Stimulated activated CD8-positive, alpha-beta memory T cell treated with anti-CD3 and anti-CD28 coated beads, Interleukin-4, amount 100 ng/mL, for 1 hour (primary cell): ENCODE measurements at regions not wholly inside any gene's neighbourhood (a gene's known extent, or its start where the extent isn't known, plus 50 kb on each side); places are given as distances from the start of the nearest gene placed in this dataset.

Source experiments
- DNase-seq, 2 donors: peaks; one replicate each; pipeline ENCODE4 v3.0.0-alpha.2; 2020; ENCODE audit warnings: low read depth in 2 of 2, low spot score in 1 of 2

DNA sequence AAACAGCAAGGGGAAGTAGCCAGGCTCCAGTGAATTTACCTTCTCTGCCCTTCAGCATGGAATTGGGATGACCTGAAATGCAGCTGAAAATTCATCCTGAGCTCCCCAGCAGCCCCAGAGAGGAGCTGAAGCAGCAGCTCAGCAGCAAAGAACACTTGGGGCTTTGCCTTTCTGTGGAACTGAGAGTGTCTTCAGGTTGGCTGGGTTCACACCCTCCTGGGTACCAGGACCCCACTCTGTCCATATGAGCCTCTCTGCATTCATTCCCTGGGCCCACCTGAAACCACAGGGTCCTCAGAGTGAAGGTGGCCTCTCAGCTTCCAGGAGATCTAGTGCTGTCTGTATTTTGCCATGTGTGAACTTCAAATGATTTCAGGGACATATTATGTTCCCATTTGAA, 429.2 kb downstream of the MN1 start:
- no peak for DNase-seq

DNA sequence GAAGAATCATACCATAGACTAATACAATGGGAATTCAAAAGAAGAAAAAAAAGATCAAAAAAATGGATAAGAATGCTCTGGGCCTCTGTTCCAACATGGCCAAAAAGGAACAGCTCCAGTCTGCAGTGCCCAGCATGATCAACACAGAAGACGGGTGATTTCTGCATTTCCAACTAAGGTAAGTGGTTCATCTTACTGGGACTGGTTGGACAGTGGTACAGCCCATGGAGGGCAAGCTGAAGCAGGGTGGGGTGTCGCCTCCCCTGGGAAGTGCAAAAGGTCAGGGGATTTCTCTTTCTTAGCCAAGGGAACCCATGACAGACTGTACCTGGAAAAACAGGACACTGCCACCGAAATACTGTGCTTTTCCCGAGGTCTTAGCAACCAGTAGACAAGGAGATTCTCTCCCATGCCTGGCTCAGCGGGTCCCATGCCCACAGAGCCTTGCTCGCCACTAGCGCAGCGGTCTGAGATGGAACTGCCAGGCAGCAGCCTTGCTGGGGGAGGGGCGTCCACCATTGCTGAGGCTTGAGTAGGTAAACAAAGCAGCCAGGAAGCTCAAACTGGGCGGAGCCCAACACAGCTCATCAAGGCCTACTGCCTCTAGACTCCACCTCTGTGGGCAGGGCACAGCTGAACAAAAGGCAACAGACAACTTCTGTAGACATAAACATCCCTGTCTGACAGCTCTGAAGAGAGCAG, 428.4 kb downstream of the MN1 start:
- DNase-seq, result no peak

DNA sequence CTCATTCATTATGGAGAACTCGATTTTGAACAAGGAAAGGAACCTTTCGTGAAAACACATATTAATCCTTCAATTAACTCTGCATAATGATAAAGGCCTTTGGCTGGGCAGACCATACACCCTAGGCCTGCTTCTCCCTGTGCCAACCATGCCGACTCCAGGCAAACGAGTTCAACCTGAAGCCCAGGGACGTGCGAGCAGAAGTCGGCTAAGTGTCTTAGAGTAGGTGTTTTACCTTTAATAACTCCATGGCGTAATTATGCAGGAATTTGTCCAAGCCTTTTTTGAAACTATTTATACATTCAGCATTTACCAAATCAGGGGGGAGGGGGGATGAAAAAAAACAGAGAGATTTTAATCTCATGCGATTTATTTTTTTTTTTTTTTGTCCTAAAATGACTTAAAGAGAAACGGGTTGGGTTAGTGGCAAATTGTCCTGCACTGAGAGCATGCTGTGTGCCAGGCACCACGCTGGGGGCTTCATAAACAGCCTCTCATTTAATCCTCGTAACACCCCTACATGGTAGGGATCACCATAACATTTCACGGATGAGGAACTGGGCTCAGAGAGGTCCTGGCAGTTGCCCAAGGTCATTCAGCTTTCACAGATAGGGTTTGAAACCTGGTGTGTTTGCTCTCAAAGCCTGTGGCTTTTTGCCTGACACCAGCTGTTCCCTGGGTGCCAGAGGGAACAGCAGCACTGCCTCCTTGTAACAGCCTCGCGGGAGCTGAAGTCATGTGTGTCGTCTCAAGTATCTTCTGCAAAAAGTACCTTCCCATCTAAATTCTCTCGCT, 423.9 kb downstream of the MN1 start:
- DNase-seq, result no peak

DNA sequence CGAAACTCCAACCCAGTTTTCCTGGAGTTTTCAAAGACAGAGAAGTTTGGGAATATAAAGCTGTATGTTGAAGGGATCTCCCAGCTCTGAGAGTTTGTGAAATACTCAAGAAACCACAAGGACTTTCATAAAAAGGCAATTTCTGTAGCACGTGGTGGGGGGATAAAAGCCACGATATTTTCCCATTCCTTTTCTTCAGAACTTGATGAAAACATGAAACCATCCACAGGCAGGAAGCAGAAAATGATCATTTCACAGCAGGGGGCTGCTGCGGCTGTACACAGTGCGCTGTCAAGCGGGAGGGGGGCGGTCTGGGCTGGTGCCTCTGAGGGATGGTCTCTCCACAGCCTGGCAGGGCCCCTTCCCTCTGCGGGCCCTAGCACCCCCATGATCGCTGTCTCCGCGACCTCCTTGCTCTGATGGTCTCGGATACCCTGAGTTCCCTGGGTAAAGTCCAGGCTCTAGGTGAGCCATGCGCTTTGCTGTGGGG, 423.2 kb downstream of the MN1 start:
- no peak for DNase-seq

DNA sequence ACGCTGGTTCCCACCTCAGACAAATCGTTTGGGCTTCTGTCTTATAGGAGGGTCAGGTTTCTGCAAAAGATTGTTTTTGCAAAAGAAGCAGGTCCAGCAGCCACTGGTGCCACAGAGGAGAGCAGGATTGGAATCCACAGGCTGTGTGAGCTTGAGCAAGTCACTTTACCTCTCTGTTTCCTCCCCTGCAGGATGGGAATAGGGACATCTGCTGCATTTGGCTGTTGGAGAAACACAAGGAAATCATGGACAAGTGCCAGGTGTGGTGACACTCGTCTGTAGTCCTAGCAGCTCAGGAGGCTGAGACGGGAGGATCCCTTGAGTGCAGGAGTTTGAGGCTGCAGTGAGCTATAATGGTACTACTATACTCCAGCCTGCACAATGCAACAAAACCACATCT, 422.6 kb downstream of the MN1 start:
- DNase-seq, result no peak

DNA sequence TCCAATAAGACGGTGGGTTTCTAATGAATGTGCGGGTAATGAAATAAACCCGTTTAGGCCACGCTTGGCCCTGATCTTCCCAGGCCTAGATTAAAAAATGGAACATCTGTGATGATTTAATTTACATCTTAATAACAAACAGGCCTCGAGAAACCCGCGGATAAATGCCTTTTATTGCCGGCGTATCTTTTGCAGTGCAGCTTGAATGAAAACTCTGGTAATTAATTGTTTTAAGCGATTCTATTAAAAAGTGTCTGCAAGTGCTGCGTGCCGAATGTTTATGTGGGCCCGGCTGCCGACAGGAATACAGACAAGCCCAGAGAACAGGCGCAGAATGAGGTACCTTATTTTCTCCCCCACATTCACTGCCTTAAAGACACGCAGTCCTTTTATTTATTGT, 420.7 kb downstream of the MN1 start:
- DNase-seq, result no peak

DNA sequence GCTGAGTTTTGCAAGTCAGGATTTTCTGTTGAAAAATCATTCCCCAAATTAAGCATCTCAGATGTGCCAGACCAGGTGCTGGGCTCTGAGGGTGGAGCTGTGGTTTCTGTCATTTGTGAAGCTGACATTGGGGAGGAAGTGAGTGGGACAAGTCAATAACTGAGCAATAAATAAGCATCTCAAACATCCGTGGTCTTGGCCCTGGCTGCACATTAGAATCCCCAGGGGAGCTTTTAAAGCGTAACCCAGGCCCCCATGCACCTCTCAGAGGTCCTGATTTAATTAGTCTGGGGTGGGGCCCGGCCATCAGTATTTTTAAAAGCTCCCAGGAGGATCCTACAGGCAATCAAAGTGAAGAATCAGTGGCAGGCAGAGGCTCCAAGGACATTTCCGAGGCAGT, 420.0 kb downstream of the MN1 start:
- DNase-seq, result no peak

DNA sequence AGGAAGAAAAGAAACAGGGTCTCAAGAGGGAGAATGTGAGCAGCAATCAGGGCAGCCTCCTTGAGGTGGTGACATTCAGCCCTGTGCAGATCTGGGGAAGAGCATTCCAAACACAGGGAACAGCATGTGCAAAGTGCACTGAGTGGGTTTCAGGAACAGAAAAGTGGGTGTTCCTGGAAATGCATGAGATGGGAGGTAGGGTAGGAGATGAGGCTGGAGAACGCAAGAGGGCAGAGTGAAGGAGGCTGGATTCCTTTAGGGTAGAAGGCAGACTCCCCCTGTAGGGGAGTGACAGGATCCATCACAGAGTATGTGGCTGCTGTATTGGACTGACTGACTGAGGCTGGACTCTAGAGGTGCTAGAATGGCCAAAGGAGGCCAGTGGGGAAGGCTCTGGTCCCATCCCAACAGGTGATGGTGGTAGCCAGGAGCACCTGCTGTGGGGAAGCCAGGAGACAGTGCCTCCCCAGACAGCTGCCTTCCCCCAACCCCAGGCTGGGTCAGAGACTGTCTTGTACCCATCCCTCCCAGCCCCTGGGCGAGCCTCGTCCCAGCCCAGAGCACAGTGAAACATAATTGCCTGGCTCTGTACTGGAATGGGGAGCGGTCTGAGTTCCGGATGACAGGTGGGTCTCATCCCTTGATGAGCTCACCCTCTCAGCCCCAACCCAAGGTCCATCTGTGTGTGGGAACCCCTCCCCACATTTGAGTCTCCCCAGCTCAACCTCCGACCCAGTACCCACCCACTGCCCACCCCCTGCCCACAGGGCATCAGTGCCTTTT, 419.4 kb downstream of the MN1 start:
- DNase-seq, result no peak

DNA sequence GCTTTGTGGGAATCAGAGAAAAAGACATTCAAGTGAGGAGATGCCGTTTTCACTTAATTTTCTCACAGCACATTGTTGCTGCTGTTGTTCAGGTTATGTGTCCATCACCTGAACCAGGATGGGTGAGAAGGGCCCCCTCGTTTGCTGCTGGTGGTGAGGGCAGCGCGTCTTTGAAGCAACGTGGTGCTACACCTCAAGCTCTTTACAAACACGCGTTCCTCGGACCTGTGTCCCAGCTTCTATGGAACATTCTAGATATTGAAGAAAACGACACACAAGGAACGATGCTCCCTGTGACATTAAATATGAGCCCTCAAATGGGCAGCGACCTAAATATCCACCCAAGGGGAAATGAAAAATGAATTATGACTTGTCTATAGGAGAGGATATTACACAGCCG, 418.6 kb downstream of the MN1 start:
- no peak for DNase-seq

DNA sequence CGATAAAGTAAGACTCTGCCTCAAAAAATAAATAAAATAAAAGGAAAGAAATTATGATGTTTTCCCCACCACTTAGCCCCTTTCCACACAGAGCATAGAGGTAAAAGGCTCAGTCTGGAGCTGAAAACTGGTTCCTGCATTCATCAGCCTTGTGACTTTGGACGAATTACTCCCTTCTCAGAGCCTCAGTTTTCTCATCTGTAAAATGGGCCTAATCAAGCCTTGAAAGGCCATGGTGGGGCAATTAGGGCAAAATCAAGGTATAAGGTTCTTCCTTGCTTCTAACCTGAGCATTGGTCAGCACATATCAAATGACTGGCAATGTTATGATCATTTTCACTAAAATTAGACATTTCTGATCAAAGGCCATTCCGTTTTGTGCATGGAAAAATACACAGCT, 417.7 kb downstream of the MN1 start:
- DNase-seq, result no peak

DNA sequence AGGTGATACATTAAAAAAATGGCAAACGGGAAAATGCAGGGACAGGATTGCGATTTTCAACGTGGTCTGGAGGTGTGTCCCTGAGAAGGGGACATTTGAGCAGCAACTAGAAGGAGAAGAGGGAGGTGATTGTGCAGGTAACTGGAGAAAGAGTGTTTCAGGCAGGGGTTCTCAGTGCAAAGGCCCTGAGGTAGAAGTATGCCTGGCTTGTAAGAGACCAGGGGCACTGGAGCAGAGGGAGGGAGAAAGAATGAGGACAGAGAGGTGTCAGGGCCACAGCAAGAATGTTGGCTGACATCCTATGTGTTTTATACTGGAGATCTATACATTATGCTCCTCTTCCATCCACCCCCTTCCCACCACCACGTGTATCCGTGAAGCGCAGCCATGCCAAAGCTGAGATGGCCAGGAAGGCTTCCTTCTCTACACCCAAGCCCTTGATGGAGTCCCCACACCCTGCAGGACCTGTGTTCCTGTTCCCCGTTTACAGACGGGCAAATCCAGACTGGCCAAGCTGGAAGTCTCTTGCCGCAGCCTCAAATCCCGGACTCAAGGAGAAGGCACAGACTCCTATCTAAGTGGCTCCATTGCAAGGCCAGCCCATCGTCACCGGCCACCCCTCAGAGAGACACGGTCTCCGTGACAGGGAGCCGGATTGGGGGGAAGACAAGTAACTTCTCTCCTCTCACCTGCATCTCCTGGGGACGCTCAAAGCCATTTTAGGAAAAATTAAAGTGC, 416.1 kb downstream of the MN1 start:
- no peak for DNase-seq

DNA sequence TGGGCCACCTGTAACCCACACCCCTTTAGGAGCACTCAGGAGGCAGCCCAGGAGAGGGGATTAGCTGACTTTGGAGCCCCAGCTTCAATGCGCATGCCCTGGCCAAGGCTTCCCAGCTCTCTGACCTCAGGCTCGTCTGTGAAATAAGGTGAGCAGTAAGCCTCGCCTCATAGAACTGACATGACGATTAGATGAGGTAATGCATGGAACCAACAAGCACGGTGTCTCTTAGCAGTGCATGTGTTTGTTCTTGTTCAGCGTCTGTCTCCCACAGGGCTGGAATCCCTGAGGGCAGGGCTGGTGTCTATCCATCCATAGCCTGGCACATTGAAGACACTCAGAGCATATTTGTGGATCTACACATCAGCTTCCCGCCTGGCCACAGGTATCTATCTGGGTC, 415.4 kb downstream of the MN1 start:
- DNase-seq, result no peak

DNA sequence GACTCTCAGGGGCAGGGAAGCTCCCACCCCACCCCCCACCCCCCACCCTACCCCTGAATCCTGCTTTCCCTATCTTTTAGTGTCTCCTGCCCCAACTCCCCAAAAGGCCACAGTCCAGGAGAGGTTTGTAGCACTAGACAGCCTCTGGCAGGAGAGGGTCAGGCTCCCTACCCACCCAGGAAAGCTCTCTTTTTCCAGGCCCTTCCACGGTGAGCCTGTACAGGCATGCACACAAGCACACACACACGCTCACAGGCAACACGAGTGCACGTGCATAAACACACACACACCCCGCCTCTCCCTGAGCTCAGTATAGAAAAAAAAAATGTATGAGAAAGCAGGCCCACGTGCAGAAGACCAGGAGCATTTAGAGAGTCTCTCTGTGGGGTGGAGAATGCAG, 414.0 kb downstream of the MN1 start:
- no peak for DNase-seq

DNA sequence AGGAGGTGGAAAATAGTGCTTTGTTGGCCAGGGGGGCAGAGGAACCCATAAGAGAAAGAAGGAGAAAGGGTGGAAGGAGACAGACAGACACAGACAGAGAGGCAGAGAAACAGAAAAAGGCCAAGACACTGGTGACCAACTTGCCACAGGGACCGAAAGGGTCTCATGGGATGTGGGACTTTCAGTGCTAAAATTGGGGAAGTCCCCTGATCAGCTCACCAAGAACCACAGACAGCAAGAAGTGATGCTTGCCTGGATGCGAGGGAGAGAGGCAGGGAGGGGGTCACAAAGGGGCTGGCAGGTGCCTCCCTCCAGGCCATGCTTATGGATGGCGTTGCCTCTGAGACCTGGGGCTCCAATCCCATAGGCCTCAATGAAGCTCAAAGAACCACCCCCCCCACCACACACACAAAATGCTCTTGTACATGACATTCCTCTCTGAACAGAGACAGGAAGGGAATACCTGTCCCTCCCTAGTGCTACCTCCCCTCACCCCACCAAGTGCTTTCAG, 413.4 kb downstream of the MN1 start:
- DNase-seq, result no peak

DNA sequence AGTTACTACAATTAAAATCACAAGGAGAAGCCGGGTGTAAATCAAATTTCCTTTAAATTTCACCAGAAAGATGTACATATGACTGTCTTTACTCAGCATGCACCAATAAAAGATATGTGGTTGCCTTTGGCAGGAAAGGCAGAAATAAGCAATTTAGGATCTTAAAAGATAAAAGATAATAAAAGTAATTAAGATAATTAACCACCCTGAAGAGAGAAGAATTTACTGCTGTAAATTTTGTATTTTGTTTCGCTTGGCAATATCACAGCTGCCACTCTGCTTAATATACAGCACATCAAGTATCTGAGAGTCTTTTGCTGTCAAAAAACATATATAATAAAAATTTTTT, 411.9 kb downstream of the MN1 start:
- DNase-seq, result no peak

DNA sequence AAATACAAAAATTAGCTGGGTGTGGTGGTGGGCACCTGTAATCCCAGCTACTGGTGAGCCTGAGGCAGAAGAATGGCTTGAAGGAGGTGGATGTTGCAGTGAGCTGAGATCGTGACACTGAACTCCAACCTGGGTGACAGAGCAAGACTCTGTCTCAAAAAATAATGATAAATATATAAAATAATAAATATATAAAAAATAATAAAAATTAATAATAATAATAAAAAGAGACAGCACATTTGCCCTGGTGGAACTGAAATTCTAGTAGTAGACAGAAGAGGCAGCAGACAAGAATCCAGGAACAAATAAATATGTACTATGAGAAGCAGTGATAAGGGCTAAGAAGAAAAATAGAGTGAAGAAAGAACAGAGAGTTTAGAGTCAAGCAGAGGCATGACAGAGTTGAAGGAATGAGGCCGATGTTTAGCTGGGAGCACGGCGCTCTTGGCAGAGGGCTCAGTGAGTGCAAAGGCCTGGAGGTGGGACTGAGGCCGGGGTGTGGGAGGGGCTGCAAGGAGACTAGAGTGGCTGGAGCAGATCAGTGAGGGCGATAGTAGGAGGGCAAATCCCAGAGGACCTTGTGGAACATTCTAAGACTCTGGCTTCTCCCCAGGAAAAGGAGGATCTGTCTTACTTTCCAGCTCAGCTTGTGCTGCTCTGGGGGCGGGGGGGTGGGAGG, 410.3 kb downstream of the MN1 start:
- DNase-seq, result no peak

DNA sequence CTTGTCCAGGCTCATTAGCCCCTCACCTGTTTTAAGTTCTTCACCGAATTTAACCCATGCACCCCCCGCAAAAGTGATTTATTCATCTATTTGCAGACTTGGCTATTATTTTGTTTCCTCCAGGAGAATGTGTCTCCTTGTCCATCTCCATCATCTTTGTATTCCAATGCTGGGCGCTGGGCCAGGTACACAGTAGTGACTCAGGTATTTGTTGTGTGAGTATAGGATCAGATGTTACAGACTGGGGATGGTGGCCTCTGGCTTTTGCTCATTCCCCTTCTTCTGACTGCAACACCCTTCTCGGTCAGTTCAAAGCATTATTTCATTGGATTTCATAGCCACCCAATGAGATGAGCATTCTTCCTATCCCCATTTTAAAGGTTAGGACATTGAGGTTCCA, 408.2 kb downstream of the MN1 start:
- DNase-seq, result no peak

DNA sequence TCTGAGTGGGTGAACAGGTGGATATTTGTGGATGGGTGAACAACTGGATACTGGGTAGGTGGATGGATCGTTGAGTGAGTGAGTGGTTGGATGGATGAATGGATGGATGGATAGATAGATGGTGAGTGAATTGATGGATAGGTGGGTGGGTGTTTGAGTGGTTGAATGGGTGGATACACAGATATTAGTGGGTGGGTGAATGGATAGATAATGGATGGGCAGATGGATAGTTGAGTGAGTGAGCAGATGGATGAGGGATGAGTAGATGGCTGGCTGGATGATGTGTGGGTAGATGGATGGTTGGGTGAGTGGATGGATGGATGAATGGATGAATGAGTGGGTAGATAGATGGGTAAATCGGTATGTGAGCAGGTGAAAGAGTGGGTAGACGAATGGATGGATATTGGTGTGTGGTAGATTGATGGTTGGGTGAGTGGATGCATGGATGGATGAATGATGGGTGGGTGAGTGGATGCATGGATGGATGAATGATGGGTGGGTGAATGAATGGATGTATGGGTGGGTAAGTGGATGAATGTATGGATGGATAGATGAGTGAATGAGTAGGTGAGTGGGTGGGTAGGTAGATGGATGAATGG, 406.7 kb downstream of the MN1 start:
- DNase-seq, result no peak

DNA sequence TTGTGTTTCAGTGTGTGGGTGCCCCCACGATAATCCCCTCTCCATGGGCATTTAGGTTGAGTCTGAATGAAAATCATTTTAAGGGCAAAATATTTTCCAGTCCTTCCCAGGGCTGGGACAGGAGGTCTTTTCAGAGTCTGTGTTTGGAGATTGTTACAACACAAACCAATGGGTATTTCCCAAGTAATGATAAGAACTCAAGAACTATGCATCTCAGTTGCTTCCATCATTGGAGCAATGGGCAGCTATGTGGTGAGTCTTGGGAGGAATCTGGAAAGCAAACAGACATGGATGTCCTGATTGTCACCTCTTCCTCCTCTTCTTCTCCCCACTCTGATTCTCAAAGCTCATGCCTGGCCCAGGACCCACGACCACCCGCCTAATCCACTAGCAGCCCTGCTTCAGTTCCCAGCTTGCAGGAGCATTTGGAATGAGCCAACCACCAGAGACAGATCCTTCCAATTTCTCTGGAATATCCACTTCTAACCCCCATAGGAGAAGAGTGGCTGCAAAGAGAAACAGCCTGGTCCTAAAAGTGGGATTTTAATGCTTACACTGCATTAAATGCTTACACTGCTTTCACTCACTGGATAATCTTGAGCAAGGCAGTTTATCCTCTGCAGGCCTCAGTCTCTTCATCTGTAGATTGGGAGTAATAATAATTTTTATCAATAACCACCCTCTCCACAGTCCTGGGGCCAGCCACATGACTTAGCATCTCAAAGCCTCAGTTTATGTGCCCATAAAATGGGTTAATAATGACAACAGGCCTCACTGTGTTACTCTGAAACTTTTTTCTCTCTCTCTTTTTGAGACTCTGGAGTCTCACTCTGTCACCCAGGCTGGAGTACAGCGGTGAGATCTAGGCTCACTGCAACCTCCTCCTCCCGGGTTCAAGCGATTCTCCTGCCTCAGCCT, 404.3 kb downstream of the MN1 start:
- DNase-seq, result no peak
